ENCODE measurements at regions not wholly inside any gene's neighbourhood (a gene's known extent, or its start where the extent isn't known, plus 50 kb on each side); places are given as distances from the start of the nearest gene placed in this dataset.

- in situ Hi-C loops (cut with MboI): no loop called here
- Histone ChIP-seq H3K9me1 (ENCODE audit: control insufficient read depth, insufficient read depth, low read length) (no peaks in the 10 kb centered on the region), H3K79me2 (ENCODE audit: control insufficient read depth, insufficient read depth, low read length) (no peaks in the 10 kb centered on the region), H3K4me3 (no peak overlapping the region), H4K20me1 (replicated peaks; ENCODE audit: control insufficient read depth, insufficient read depth, low read length) (no peaks in the 10 kb centered on the region), H3K9me3 (replicated peaks; ENCODE audit: control insufficient read depth, insufficient read depth, low read depth, low read length) (no peaks in the 10 kb centered on the region), H3K4me2 (ENCODE audit: insufficient read depth, low read length) (no peak overlapping the region), H3K9ac (ENCODE audit: insufficient read depth in 1 of 2, low read depth in 2 of 2, low read length in 2 of 2) (no peak overlapping the region), H2AFZ (ENCODE audit: low read depth, low read length) (no peak overlapping the region), H3K27ac (ENCODE audit: extremely low read depth, low read depth, low read length) (no peak overlapping the region), H3K4me1 (replicated peaks in 1 of 2; ENCODE audit: control insufficient read depth in 2 of 2, insufficient read depth in 2 of 2, low read length in 2 of 2) (peaks cover 0 to 23% of the 10 kb centered on the region in 2 experiments; a peak in 3 of 5 replicates), H3K27me3 (ENCODE audit: control insufficient read depth in 2 of 2, insufficient read depth in 2 of 2, low read length in 2 of 2) (peaks cover 11 to 27% of the 10 kb centered on the region in 2 experiments; a peak in 2 of 5 replicates), H3K36me3 (ENCODE audit: control insufficient read depth, insufficient read depth, low read length) (no peaks in the 10 kb centered on the region)
- TF ChIP-seq ZNF3 (CRISPR knock-in tag; IDR thresholded peaks at IDR 0.05): no peak
- no peak for TF ChIP-seq MCM2 (IDR thresholded peaks at IDR 0.05; ENCODE audit: low read depth)
- TF ChIP-seq MLLT1 (IDR thresholded peaks at IDR 0.05): no peak
- no peak for TF ChIP-seq ERF (CRISPR knock-in tag; IDR thresholded peaks at IDR 0.05)
- TF ChIP-seq CEBPB (tag; IDR thresholded peaks at IDR 0.05): no peak
- no peak for TF ChIP-seq SRSF1 (IDR thresholded peaks at IDR 0.05; ENCODE audit: low read depth, low read length)
- no peak for TF ChIP-seq RERE (CRISPR knock-in tag; IDR thresholded peaks at IDR 0.05; ENCODE audit: borderline replicate concordance)
- TF ChIP-seq RNF2 (IDR thresholded peaks at IDR 0.05): no peak
- TF ChIP-seq CHD2 (IDR thresholded peaks at IDR 0.05; ENCODE audit: low read depth, low read length): no peak
- TF ChIP-seq MCM3 (IDR thresholded peaks at IDR 0.05): no peak
- TF ChIP-seq ZNF445 (CRISPR knock-in tag; IDR thresholded peaks at IDR 0.05; ENCODE audit: low read depth): no peak
- TF ChIP-seq SIN3B (IDR thresholded peaks at IDR 0.05; ENCODE audit: low read depth): no peak
- no peak for TF ChIP-seq CTBP1 (IDR thresholded peaks at IDR 0.05; ENCODE audit: borderline replicate concordance)
- TF ChIP-seq ELF4 (CRISPR knock-in tag; IDR thresholded peaks at IDR 0.05): no peak
- no peak for TF ChIP-seq DMBX1 (CRISPR knock-in tag; IDR thresholded peaks at IDR 0.05; ENCODE audit: borderline replicate concordance)
- TF ChIP-seq PRPF4 (IDR thresholded peaks at IDR 0.05; ENCODE audit: insufficient read depth, low read depth, low read length, poor library complexity, severe bottlenecking): no peak
- TF ChIP-seq TFAM (CRISPR knock-in tag; conservative IDR thresholded peaks at IDR 0.05): no peak
- no peak for TF ChIP-seq ZBTB43 (CRISPR knock-in tag; IDR thresholded peaks at IDR 0.05)
- ChIA-PET CTCF (ENCODE audit: low intra/inter-chr PET ratio) (no interaction called here), POLR2A (interaction anchor here (0.6 to 1.0 kb wide), 2 partner anchors 13 to 100 kb away, joined by 3 read pairs; no protein-coding TSS in a partner anchor)
- intact Hi-C loops (cut with micrococcal nuclease): no loop called here
- 69% methylated on average over 2 of the region's 2 CpGs for WGBS (ENCODE audit: insufficient coverage, low coverage, missing lambda C conversion rate)
- DNase-seq (ENCODE audit: extremely low read depth in 1 of 4, low spot score in 3 of 4): no peak
- no TSS peak for BruUV-seq (replicated peaks)
- FAIRE-seq: no peak
- no peak for ATAC-seq
Measured at GRCh38 chr6:6812427-6812826, 223.9 kb downstream of the LY86 start.

Data from K562 (cell line).